Stimulated activated CD4-positive, alpha-beta T cell treated with anti-CD3 and anti-CD28 coated beads, Interleukin-15, amount 100 ng/mL, for 24 hours (primary cell): ENCODE measurements at regions not wholly inside any gene's neighbourhood (a gene's known extent, or its start where the extent isn't known, plus 50 kb on each side); places are given as distances from the start of the nearest gene placed in this dataset.

Experiments used
- DNase-seq: peaks from one replicate; pipeline ENCODE4 v3.0.0-alpha.2; 2020

DNA sequence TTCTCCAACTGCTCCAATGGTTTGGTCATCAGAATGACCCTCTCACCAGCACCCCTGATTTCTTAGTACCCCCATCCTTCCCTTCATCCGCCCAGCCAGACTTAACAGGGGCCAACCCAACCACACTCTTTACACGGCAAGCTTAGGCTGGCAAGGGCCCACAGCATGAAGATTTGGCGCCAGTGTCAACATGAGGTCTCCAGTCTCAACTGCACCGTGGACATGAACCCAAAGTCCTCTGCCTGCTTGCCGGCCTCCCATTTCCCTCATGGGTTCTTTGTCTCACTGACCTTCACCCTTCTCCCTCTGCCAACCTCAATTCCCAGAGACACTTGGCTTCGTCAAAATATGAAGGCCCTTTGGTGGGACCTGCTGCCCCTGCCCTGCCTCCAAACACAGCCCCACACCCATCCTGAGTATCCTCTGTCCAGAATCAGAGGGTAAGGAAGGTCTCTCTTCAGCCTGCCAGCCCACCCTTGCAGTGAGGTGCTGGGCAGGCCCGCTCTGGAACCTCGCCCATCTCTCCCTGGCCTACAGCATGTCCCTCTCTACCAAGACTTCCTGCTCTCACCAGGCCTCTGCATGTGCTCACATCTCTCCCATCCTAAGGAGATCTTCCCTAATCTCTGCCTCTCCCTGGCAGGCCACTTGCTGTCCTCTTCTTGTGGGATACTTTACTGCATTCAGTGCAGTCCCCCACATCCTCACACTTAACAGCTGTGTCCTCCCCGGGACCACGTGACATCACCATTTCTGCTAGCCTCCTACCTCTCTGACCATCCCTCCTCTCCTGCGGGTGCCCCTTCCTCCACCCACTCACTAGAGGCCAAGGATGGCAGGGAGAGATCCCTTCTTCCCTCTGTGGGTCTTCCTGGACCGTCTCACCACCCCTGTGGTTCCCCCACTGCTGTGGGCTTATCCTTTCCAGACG is 91.7 kb upstream of the ZMIZ1 start:
- DNase-seq, result no peak

DNA sequence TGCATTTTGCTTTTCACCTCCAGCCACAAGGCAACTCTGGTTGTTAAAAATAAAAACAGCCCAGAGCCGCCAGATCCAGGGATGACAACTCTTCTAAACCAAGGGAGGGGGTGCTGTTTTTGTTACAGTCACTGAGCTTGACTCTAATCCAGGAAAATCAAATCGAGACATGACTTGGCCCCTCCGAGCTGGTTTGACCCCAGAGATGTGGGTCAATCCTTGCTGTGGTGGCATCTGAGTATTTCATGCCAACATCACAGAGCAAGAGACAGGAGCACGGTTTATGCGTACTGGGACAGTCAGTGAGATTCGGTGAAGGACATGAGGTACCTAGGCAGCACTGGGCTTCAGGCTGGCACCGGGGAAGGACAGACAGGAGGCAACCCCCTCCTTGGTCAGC is 88.8 kb upstream of the ZMIZ1 start:
- no peak for DNase-seq

DNA sequence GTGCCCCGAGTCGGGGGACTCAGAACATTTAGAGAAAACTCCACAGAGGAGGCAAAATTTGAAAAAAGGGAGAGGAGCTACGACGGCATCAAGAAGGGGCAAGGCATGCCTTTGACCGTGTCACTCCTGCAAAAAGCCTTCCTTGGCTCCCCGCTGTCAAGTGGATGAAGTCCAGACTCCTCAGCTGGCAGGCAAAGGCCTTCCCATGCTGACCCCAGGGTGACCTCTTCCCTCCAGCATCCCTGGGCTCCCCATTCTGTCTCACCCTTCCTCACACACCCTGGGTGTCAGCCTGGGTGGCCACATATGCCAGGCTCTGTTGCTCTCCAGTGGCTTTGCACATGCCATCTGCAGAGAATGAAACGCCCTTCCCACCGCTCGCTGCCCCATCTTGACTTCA is 88.4 kb upstream of the ZMIZ1 start:
- DNase-seq, result no peak

DNA sequence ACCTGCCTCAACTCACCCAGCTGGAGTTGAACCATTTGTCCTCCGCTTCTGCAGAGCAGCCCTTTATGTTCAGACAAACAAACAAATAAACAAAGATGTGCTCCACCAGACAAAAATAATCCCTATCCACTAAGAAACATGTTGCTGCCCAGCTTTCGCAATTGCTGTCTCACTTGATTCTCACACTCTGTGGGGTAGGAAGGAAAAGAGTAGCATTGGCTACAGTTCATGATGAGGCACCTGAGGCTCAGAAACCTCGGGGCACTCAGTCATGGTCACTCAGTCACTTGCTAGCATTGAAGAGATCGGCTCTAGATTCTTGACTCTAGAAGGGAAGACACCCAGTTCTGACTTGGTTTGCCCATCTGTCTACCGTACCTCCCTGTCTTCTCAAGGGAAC is 88.0 kb upstream of the ZMIZ1 start:
- DNase-seq, result no peak

DNA sequence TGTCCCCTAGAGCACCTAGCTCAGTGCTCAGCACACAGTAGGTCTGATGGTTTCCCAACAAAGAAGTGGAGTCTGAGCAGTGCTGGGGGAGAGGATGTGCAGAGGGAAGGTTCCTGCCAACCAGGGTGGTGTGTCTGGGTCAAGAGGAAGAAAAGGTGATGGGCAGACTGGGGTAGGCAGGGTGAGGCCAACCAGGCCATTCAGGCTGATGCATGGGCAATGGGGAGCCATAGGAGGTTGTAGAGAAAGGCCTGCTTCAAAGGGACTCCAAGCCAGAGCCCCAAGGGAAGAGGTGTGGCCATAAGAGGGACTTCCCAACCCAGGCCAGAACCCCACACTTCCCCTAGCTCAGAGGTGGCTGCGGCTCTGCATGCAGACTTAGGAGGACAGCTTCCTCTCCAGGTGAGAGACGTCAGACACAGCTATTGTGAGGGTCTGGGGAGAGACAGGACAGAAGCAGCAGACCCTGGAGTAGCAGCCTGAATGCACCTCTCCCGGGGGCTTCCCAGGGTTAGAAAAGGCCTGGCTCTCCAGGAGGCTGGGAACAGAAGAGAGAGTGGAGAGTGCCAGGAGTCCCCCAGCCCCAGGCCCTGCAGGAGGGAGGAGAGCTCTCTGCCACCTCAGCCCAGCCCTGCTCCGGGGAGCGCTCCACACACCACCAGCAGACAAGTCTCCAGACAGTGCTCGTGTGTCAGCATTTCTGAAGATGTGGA is 87.4 kb upstream of the ZMIZ1 start:
- DNase-seq, result peak; percentile 17

DNA sequence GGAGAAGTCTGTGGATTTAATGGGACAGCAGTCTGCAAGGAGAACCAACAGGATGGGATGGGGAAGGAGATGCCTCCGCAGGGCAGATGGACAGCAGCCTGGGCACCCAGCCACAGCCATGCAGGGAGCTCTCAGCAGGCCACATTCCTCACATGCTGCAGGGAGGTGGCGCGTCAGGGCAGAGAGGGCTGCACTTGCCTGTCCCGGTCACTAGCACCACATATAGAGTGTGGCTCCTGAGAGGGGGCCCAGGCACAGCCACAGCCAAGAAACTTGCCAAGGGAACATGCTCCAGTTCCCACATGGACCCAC is 86.8 kb upstream of the ZMIZ1 start:
- DNase-seq, result no peak

DNA sequence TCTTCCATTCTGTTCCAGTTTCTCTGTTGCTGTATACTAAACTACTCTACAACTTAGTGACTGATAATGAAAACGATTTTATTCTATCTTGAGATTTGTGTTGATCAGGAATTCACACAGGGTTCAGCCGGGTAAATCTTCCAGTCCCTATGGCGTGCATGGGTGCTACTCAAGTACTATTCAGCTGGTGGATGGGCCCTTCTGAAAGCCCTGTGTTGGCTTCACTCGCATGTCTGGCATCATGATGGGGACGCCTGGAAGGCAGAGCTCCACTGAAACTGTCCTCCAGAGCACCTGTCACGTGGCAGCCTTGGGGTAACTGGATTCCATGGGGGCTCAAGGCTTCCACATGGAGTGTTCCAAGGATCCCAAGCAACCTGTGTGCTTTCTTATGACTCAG is 86.0 kb upstream of the ZMIZ1 start:
- no peak for DNase-seq

DNA sequence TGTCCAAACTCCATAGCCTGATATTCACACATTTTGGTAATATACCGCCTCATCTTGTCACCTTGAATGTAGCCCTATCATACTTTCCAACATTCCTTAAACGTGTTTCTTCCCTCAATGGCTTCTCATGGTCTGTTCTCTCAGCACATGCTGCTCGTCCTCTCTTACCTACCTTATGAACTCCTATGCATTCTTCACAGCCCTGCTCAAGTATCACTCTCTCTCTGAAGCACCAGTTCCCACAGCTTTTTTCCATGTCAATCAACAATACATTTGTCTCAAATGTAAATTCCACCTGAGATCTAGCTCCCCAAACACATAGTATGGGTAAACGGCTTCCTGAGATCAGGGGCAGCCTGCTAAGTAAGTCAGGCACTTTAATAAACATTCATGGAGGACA is 85.2 kb upstream of the ZMIZ1 start:
- DNase-seq, result no peak

DNA sequence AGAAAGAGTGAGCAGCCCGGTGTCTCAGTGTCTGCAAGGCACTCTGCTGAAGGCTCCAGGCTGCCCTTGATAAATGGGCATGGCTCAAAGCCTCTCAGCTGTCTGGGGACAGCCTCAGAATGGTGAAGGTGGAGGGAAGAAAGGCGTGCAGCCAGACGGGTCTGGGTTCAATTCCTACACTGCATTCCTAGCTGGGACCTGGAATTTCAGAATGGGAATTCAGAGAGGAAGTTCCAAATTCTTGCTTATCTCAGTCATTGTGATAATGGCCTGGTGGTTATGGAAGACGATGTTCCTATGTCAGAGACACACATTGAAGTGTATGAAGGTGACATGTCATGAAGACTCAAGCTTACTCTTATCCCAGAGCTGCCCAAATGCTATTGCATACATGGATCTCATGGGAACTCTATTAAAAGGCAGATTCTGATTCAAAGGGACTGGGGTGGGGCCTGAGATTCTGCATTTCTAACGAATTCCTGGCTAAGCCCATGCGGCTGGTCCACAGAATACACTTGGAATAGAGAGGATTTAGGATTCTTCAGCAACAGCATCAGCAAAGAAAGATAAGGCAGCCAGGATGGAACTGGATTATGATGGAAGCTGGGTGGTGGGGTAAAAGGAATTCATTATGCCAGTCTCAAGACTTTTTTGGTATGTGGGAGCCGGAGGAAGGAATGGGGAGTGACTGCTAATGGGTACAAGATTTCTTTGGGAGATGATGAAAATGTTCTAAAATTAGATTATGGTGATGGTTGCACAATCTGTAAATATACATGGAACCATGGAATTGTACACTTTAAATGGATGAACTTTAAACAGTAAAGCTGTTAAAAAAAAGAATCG is 82.6 kb upstream of the ZMIZ1 start:
- DNase-seq, result no peak

DNA sequence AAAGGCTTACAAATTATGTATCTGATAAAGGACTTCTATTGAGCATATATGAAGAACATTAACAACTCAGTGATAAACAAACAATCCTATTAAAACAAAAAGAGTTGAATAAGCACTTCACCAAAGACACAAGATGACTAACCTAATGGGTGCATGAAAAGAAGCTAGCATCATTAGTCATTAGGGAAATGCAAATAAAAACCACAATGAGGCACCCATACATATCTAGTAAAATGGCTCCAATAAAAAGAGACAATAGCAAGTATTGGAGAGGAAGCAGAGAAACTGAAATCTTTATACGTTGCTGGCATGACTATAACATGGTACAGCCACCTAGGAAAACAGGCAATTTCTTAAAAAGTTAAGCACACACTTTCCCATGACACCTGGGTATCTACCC is 77.6 kb upstream of the ZMIZ1 start:
- no peak for DNase-seq

DNA sequence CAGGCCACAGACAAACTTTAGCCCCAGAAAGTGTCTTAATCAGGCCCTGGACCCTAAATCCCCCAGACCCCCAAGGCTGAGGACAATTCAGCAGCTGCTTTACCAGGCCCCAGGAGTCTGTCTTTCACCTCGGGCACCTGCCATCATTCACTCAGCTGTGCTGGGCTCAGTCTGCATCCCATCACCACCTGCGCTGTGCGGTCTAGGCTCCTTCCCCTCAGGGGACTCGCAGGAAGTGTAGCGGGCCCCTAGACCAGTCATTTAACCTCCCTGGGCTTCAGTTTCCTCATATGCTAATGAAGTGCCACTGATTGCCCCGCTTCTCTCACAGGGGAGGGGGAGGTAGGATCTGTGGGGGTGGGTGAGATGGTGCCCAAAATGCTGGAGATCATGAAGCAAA is 76.4 kb upstream of the ZMIZ1 start:
- no peak for DNase-seq

DNA sequence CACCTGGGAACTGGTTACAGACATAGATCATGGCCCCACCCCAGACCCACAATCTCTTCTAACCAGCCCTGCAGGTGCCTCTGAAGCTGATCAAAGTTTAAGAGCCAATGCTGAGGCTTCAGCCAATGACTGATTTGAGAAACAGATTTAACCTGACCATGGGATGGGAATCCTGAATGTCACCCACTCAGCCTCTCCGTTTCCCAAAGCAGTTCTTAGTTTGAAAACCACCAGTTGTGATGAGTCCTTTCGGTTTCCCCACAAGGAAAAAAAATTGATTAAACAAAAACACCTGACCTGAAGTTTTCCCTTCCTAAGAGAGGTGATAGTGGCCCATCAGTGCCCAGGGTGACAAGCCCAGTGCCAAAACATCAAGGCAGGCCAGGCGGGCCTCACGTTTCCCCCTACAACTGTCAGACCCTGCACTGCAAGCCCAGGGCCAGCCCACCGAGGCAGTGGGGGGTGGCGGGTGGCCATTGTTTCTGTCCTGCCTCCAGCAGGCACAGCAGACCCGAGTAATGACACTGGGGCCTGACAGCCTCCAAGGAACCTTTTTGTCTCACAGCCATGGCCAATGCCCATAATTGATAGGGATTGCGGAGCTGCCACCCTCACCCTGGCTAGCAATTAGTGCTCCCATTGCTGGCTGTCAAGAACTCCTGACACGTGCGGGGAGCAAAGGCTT is 75.4 kb upstream of the ZMIZ1 start:
- no peak for DNase-seq

DNA sequence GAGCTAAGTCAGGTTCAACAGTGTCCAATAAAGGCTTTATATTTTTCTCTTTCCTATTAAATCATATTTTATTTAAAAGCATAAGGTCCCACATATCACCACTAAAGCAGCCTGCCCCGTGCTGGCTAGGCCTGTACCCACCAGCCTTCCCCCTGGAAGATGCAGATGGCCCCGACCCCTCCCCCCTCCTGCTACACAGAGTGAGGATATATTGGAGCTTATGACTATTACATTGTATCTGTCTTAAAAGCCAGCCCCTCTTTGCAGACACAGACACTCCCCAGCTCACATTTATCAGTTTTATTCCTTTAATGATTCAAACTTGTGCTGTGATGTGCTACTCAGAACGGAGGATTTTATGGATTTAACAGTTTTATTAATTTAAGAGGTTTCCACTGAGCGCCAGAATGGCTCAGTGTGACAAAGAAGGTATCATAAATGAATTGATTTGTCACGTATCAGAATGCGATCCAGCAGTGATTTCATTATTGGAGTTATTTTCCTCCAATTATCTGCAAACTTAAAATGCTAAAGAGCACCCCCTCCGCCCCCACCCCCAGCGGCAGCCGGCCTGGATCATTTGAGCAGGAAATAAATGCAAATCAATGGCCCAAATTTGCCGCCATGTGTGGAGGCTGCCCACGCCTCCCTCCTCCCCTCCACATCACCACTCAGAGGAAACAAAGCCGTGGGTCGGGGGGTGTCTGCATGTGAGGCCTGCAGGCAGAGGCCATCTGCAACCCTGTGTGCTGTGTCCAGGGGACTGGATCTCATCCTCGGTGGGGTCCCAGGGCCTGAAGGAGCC is 72.6 kb upstream of the ZMIZ1 start:
- DNase-seq, result no peak

DNA sequence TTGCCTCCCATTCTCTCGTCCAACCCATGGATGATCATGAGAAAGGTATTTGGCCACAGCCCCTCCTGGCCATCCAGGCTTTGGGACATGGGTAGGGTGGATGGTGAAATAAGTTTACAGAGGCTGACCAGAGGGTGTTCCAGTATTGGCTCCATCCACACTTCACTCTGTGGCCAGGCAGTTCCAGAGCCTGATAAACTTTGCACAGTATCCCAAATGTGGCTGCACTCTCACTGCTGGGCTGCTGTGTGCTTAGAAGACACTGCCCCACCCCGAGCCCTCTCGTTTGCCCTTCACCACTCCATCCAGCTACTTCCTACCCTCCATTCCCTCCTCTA is 72.0 kb upstream of the ZMIZ1 start:
- no peak for DNase-seq

DNA sequence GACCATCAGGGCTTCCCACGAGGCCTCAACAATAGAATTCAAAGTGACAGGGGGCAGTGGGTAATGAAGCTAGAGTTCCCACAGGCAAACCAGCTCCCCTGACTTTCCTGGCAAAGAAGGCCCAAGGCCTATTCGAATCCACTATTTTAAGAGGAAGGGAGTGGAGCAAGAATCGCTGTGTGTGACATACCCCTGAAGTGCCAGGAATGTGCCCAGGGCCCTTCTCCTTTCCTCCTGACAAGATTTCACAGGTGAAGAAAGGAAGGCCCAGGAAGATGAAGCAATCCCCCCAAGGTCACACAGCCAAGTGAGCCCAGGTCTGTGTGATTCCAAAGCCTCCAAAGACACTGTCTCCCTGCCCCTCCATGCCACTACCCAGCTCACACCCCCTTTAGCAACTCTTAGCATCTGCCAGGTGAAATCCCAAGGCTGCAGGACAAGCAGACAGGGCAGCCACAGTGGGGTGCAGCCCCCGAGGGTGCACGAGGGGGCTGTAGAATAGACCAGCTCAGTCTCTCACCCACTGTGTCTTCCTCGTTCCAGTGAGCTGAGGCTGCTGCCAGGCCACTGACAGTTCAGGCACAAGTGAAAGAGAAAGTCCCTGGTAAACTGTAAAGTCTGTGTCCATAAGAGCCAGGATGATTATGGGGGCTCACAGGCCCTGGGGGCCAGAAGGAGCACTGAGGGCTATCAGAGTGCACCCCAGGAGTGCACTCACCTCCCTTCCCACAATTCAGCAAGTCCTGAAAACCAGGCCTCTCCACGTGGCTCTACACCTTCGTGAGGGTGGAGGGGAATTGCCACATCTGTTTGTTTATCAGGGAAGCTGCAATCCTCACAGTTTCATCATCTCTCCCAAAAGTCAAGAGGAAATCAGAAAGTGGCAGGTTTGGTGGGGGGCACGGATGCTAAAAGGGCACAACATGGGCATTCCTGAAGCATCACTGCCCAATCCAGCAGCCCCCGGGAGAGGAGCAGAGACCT is 70.8 kb upstream of the ZMIZ1 start:
- no peak for DNase-seq

DNA sequence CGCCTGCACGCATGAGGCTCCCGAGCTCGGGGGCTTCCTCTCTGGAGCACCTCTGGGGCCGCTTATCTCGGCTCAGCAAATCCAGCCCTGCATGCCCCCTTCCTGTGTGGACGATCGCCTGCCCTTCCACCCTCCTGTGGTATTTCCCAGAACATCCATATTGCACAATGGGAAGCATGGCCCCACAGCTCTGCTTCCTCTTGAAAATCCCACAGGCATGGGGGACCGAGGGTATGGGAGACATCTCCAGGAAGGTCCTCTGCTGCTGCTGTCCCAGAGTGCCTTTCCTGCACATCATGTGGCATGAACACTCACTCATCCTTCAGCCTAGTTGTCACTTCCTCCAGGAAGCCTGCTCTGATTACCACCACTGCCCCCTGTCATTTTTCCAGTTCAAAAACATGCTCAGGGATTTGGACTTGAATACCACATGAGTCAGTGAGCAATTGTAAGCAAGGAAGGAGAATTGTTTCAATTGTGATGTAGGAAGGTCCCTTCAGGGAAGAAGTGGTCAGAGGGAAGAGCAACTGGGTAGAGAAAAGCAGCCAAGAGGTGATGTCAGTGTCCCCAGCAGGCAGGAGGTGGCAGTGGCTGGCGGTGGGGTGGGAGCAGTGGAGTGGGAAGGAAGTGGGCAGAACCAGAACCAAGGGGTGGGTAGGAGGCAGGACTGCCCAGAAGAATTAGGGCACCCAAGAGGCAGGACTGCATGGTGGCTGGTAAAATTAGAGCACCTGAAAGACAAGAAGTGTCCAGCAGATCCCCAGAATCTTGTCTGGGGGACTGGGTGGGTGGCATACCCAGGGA is 67.5 kb upstream of the ZMIZ1 start:
- DNase-seq, result no peak

DNA sequence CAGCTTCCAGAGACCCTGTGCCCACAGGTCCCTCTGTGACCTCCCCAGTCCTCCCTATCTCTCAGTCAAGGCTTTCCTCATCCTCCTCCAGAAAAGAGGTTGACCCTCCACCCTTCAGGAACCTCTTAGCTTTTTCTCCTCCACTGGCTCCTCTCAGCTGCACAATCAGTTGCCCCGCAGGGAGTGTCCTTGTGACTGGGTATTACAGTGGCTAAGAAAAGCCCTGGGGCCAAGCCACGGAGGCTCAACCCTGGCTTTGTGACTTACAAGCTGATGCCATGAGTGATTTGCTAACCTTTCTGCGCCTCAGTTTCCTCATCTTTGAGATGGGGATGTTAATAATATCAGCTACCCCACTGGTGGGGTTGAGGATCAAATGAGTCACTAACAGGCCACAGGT is 66.4 kb upstream of the ZMIZ1 start:
- DNase-seq, result no peak

DNA sequence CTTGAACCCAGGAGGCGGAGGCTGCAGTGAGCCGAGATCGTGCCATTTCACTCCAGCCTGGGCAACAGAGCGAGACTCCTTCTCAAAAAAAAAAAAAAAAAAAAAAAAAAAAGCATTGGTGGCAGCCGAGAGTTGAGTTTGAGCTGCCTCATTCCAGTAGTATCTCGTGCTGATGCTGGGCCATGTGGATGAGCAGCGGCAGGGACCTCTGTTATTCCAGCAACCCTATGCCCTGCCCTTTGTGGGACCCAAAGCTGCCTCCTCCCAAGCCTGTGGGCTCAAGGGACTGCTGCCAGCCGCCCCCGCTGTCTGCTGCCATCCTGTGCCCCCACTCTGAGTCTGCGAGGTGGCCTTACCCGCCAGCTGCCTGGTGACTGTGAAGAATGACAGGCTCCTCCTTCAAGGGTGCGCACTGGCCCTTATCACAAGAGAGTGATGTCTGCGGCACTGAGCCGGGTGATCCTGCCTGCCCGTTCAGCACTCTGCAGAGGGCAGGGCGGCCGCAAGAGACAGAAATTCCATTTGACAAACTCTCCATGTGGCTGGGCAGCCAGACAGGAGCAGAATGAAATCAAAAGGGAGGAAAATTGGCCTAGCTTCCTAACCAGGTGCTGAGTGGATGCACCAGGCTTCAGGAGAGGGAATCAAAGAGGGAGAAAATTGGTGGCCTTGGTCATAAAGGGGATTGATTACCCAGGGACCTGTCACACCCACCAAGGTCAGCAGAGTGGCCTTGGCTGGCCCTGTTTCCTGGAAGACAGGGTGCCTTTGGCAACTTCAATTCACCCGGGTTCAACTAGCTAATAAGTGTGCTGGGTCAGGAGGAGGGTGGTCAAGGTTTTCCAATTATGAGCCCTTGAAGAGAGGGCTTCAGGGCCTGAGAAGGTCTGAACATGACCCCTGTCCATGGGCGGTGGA is 65.3 kb upstream of the ZMIZ1 start:
- DNase-seq, result no peak

DNA sequence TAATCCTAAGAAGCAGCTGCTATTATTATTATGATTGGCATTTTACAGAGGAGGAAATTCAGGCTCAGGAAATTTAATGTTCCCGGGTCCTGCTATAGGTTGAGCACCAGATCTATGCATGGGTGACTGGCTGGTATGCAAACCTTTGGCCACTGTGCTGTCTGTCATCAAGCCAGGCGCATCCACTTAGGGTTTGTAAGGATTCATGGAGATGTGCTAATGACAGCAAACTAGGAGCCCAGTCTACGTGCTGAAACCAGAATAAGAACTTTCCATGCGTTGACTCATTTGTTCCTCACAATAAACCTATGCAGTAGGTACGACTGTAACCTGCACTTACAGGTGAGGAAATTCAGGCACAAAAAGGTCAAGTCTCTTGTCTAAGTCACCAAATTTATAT is 64.5 kb upstream of the ZMIZ1 start:
- no peak for DNase-seq
